ENCODE measurements at regions not wholly inside any gene's neighbourhood (a gene's known extent, or its start where the extent isn't known, plus 50 kb on each side); places are given as distances from the start of the nearest gene placed in this dataset.

DNA sequence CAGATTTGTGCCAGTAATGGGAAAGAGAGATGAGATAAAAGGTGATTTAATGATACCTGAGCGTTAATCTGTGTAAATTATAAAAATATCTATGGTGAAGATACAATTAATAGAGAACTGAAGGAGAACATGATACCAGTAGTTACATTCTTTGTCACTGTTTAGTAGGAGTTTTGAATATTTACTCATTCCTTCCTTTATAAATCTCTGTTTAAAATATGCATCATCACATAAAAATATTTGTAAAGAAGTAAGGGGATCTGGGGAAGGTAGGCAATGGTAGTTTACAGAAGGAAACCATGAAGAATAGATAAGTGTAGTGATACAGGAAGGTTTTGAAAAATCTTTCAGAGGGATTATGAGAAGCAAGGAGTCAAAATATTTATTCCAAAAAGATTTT, 190.6 kb upstream of the PCDH18 start:
- TF ChIP-seq, protein P1, sequence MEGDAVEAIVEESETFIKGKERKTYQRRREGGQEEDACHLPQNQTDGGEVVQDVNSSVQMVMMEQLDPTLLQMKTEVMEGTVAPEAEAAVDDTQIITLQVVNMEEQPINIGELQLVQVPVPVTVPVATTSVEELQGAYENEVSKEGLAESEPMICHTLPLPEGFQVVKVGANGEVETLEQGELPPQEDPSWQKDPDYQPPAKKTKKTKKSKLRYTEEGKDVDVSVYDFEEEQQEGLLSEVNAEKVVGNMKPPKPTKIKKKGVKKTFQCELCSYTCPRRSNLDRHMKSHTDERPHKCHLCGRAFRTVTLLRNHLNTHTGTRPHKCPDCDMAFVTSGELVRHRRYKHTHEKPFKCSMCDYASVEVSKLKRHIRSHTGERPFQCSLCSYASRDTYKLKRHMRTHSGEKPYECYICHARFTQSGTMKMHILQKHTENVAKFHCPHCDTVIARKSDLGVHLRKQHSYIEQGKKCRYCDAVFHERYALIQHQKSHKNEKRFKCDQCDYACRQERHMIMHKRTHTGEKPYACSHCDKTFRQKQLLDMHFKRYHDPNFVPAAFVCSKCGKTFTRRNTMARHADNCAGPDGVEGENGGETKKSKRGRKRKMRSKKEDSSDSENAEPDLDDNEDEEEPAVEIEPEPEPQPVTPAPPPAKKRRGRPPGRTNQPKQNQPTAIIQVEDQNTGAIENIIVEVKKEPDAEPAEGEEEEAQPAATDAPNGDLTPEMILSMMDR (IDR thresholded peaks at IDR 0.05), result no peak
- TF ChIP-seq POLR2A (IDR thresholded peaks at IDR 0.05), result no peak

Measured in suprapubic skin (tissue), 3 donors.